ENCODE measurements at regions not wholly inside any gene's neighbourhood (a gene's known extent, or its start where the extent isn't known, plus 50 kb on each side); places are given as distances from the start of the nearest gene placed in this dataset.

DNA sequence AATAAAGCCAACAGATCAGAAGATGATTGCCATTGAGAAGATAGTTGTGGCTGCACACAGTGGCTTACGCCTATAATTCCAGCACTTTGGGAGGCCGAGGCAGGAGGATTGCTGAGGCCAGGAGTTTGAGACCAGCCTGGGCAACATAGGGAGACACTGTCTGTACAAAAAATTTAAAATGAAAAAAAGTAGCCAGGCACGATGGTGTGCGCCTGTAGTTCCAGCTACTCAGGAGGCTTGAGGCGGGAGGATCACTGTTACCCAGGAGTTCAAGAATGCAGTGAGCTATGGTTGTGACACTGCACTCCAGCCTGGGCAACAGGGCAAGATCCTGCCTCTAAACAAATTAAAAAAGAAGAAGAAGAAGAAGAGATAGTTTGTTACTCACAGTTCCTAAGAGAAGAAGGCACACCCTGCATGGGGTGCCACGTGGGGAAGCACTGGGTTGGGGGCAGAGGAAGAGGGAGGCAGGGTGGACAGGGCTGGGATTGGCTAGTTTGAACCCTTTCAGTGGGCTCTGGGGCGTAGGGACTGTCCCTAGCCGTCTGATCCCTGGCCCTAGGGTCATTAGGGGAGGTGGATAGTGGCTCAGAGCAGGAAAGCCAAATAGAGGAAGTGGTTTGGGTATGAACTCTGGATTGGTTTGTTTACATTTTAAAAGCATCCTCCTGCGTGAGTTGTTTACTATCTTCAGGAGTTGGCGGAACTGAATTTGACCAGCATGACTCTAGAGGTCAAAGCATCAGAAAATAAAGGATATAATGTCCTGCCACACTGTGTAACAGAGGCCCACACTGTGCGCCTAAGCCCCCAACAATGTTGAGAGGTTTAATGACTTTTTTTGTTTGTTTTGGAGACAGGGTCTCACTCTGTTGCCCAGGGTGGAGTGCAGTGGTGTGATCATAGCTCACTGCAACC is 60.5 kb upstream of the MEDAG start:
- DNase-seq, result no peak

DNA sequence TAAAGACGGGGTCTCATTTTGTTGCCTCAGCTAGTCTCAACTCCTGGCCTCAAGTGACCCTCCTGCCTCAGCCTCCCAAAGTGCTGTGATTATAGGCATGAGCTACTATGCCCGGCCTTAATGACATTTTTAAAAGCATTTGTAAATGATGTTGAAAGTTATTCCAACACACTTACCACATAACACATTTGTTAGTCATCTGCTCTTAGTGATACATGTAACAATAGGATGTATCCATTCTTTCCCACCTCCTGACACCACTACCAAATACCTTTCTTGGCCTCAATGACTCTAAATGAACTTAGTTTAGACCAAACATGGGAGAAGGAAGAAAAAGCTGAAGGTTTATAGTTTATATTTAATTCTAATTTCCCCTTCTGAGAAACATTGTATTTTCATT is 59.8 kb upstream of the MEDAG start:
- DNase-seq, result no peak

DNA sequence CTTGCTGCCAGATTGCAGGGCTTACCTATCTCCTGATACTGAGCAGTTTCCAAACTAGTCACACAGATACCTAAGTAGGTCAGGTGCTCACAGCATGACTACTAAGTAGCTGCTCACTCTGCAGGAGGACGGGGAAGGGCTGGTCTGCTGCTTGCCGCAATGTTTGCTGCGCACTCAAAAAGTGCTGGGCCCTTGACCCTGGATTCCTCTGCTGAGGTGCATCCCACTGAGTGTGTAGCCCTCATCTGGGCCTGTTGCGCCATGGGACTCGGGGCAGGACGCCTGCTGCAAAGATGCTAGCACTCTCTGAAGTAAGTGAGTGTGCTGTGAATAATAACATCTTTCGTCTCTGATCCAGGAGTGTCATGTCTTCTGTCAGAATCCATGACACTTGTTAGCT is 59.2 kb upstream of the MEDAG start:
- DNase-seq, result no peak

- DNase-seq, result no peak
Observed at GRCh38 chr13:30847650-30848307, 58.3 kb upstream of the MEDAG start.

DNA sequence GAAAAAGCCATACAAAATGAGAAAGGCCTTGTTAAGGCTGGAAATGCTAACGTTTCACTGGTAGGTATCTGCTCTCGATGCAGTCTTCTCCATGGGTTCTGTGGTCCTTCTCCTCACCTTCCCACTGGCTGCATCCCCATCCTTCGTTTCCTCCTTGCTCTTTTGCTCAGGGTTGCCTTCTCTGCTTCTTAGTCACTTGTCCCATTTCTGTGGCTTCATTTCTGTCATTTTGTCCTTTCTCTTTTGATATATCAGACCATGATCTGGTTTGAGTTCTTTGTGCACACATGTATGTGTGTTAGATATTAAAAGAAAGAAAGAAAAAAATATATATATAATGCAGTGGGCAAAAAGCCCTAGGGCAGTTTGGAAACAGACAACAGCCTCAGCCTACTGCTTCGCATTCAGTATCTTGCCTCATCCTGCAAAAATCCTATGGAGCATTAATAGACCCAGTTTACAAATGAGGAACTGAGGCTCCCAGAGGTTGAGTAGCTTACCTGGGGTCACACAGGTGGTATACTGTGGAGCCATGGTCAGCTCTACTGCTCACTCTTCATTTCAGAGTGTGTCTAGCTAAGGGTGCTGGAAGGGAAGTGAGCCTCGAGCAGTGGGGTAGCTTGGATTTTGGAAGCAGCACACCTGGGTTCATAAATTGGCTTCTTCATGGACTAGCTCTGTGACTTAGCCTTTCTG is 57.6 kb upstream of the MEDAG start:
- DNase-seq, result no peak

DNA sequence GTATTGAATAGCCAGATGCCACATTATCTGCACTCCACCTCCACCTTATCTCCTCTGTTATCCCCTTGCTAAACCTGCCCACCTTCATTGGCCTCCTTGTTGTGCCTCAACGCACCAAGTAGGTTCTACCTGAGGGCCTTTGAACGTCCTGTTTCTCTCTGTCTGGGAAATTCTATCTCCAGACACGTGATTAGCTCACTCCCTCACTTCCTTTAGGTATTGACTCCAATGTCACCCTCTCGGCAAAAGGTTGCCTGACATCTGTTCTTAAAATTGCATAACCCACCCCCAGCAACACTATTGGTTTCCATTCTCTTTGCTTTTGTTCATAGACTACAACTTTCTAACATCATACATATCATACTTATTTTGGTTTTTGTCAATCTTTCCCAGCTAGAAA is 56.5 kb upstream of the MEDAG start:
- DNase-seq, result no peak

DNA sequence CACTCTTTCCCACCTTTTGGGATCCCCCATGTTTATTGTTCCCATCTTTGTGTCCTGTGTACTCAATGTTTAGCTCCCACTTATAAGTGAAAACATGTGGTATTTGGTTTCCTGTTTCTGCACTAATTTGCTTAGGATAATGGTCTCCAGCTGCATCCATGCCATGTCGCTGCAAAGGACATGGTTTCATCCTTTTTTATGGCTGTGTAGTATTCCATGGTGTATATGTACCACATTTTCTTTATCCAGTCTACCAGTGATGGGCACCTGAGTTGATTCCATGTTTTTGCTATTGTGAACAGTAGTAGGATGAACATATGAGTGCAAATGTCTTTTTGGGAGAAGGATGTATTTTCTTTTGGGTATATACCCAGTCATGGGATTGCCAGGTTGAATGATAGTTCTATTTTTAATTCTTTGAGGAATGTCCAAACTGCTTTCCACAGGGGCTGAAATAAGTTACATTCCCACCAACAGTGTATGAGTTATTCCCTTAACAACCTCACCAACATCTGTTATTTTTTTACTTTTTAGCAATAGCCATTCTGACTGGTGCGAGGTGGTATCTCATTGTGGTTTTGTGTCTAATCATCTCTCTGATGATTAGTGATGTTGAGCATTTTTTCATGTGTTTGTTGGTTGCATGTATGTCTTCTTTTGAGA is 55.7 kb upstream of the MEDAG start:
- no peak for DNase-seq

DNA sequence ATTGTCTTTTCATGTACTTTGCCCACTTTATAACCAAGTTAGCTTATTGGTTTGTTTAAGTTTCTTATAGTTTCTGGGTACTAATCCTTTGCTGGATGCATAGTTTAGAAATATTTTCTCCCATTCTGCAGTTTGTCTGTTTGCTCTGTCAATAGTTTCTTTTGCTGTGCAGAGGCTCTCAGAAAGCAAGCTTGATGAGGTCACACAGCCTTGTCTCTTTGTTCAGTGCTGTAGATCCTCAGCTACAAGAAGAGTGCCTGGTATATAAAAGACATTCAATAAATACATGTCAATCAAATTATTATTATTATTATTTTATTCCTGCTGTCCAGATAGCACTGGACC is 55.2 kb upstream of the MEDAG start:
- DNase-seq, result no peak

- no peak for DNase-seq
Observed at GRCh38 chr13:30851697-30852096, 54.4 kb upstream of the MEDAG start.

DNA sequence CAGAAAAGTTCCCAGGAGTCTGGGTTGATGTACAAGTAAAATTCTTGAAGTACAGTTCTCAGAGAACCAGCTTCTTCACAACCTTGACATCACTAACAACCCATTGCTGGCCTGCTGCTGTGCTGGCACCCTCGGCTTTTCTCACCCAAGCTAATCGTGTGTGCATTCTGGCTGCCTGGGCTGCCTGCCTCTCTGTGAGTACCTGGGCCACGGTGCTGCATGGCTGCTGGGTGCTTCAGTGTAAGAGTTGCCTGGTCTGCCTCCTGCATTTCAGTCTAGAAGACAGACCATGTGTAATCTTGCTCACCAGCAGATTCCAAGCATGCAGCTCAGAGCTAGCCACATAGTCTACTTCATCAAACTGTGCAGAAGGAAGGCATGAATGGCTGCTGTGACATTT is 50.5 kb upstream of the MEDAG start:
- DNase-seq, result no peak

GRCh38 chr13:30856005-30856790 is 49.9 kb upstream of the MEDAG start:
- DNase-seq, result no peak
